GM23338 (cell line): ENCODE measurements at regions not wholly inside any gene's neighbourhood (a gene's known extent, or its start where the extent isn't known, plus 50 kb on each side); places are given as distances from the start of the nearest gene placed in this dataset.

Experiments used
- ATAC-seq: fragments of 200-7000 bp; cut with Tn5 transposase; 3 replicates; pipeline ENCODE4 v1.9.1; 2020
- DNase-seq: peaks from one replicate; pipeline ENCODE4 v3.0.0-alpha.2; 2015; ENCODE audit warnings: low spot score
- H2AFZ ChIP-seq: fragments of 200-600 bp; sonication (generic); 2 replicates; pipeline ENCODE4 v1.8.0; 2016; ENCODE audit warnings: antibody characterized with exemption, mild to moderate bottlenecking, moderate library complexity
- H3F3A ChIP-seq: fragments of 200-600 bp; sonication (generic); replicated peaks from 2 replicates; pipeline ENCODE4 v1.8.0; 2017; ENCODE audit warnings: antibody characterized with exemption, mixed run types, low read depth
- H3K27ac ChIP-seq: fragments of 200-600 bp; sonication (generic); 2 replicates; pipeline ENCODE4 v1.6.1; 2016; ENCODE audit warnings: low read depth
- H3K27me3 ChIP-seq: fragments of 200-600 bp; sonication (generic); 2 replicates; pipeline ENCODE4 v1.8.0; 2016; ENCODE audit warnings: mild to moderate bottlenecking, mixed run types, moderate library complexity; ENCODE audit not compliant: insufficient read depth
- H3K36me3 ChIP-seq: fragments of 200-600 bp; sonication (generic); 2 replicates; pipeline ENCODE4 v1.8.0; 2016; ENCODE audit warnings: mild to moderate bottlenecking; ENCODE audit not compliant: insufficient read depth
- H3K4me1 ChIP-seq: fragments of 200-600 bp; sonication (generic); 2 replicates; pipeline ENCODE4 v1.8.0; 2016; ENCODE audit warnings: mild to moderate bottlenecking, moderate library complexity; ENCODE audit not compliant: insufficient read depth
- H3K4me2 ChIP-seq: fragments of 200-600 bp; sonication (generic); 2 replicates; pipeline ENCODE4 v1.7.1; 2017; ENCODE audit warnings: mixed run types
- H3K4me3 ChIP-seq: fragments of 200-600 bp; sonication (generic); 2 replicates; pipeline ENCODE4 v1.6.1; 2016; ENCODE audit warnings: mixed run types
- H3K79me2 ChIP-seq: fragments of 200-600 bp; sonication (generic); replicated peaks from 2 replicates; pipeline ENCODE4 v1.8.0; 2017; ENCODE audit warnings: mild to moderate bottlenecking; ENCODE audit not compliant: insufficient read depth
- H3K9me2 ChIP-seq: fragments of 200-600 bp; sonication (generic); 2 replicates; pipeline ENCODE4 v1.8.0; 2017; ENCODE audit not compliant: insufficient read depth
- H4K20me1 ChIP-seq: fragments of 200-600 bp; sonication (generic); replicated peaks from 2 replicates; pipeline ENCODE4 v1.8.0; 2017; ENCODE audit warnings: mild to moderate bottlenecking; ENCODE audit not compliant: insufficient read depth
- H3K27ac Mint-ChIP-seq: 2 replicates; pipeline ENCODE4 v1.8.0; 2020; ENCODE audit warnings: inconsistent platforms, mild to moderate bottlenecking, moderate library complexity, mixed read lengths
- H3K27me3 Mint-ChIP-seq: 3 replicates; pipeline ENCODE4 v1.8.0; 2022; ENCODE audit warnings: low read depth, mild to moderate bottlenecking, moderate library complexity, mixed read lengths, inconsistent platforms; ENCODE audit not compliant: insufficient read depth, poor library complexity
- H3K36me3 Mint-ChIP-seq: 3 replicates; pipeline ENCODE4 v1.8.0; 2021; ENCODE audit warnings: low read depth, mild to moderate bottlenecking, inconsistent platforms, moderate library complexity, mixed read lengths
- H3K4me1 Mint-ChIP-seq: 3 replicates; pipeline ENCODE4 v1.8.0; 2020; ENCODE audit warnings: mild to moderate bottlenecking, inconsistent platforms, mixed read lengths
- H3K4me3 Mint-ChIP-seq: 3 replicates; pipeline ENCODE4 v1.8.0; 2021; ENCODE audit warnings: moderate library complexity, mild to moderate bottlenecking, inconsistent platforms, mixed read lengths
- H3K9me3 Mint-ChIP-seq: 3 replicates; pipeline ENCODE4 v1.8.0; 2020; ENCODE audit warnings: moderate library complexity, mild to moderate bottlenecking, inconsistent platforms, mixed read lengths
- CTCF ChIP-seq, 2 experiments: fragments of 200-600 bp in 1 of 2; sonication (generic) in 1 of 2; conservative IDR thresholded peaks; 2 replicates each; pipeline versions ENCODE4 v1.5.1 to v1.6.1; 2016 to 2017; ENCODE audit warnings: antibody characterized with exemption in 2 of 2, low read depth in 2 of 2, mild to moderate bottlenecking in 2 of 2, moderate library complexity in 1 of 2
- EZH2phosphoT487 ChIP-seq: fragments of 200-600 bp; sonication (generic); IDR thresholded peaks from one replicate; pipeline ENCODE4 v1.8.1; 2018; ENCODE audit warnings: antibody characterized with exemption; ENCODE audit not compliant: unreplicated experiment
- JUNB ChIP-seq: IDR thresholded peaks from one replicate; pipeline ENCODE4 v1.6.1; 2016; ENCODE audit warnings: antibody characterized with exemption; ENCODE audit not compliant: unreplicated experiment
- NANOG ChIP-seq: IDR thresholded peaks from 2 replicates; pipeline ENCODE4 v1.6.1; 2016; ENCODE audit warnings: antibody characterized with exemption, borderline replicate concordance
- POLR2AphosphoS5 ChIP-seq: IDR thresholded peaks from 2 replicates; pipeline ENCODE4 v1.6.1; 2016; ENCODE audit warnings: antibody characterized with exemption, low read depth
- REST ChIP-seq: IDR thresholded peaks from one replicate; pipeline ENCODE4 v1.6.1; 2018; ENCODE audit warnings: antibody characterized with exemption; ENCODE audit not compliant: unreplicated experiment
- STAT1 ChIP-seq: IDR thresholded peaks from one replicate; pipeline ENCODE4 v1.6.1; 2016; ENCODE audit warnings: antibody characterized with exemption; ENCODE audit not compliant: unreplicated experiment
- ZNF114 ChIP-seq: fragments of 250-450 bp; sonication (Bioruptor Pico); IDR thresholded peaks from 2 replicates; pipeline ENCODE4 v1.5.0; 2020; ENCODE audit warnings: mild to moderate bottlenecking, moderate library complexity
- ZNF331 ChIP-seq: fragments of 250-450 bp; sonication (Bioruptor Pico); IDR thresholded peaks from 2 replicates; pipeline ENCODE4 v1.5.0; 2020; ENCODE audit warnings: low read depth, mild to moderate bottlenecking, moderate library complexity
- TF ChIP-seq, protein P1 (sequence below): fragments of 250-450 bp; sonication (Bioruptor Pico); IDR thresholded peaks from 2 replicates; pipeline ENCODE4 v1.5.0; 2020; ENCODE audit warnings: mild to moderate bottlenecking, moderate library complexity
- TF ChIP-seq, protein P2 (sequence below): IDR thresholded peaks from 2 replicates; pipeline ENCODE4 v1.6.1; 2016; ENCODE audit warnings: antibody characterized with exemption

GRCh38 chr6:104596091-104596490 is 263.6 kb downstream of the HACE1 start (continued):
- no peak for TF ChIP-seq REST

- TF ChIP-seq CTCF (conservative IDR thresholded peaks at IDR 0.05; ENCODE audit: low read depth in 2 of 2) (no peak), EZH2phosphoT487 (no peak), NANOG (no peak), ZNF114 (no peak), POLR2AphosphoS5 (no peak), STAT1 (no peak), JUNB (no peak), ZNF331 (CRISPR knock-in tag) (no peak)
- TF ChIP-seq, protein P1, sequence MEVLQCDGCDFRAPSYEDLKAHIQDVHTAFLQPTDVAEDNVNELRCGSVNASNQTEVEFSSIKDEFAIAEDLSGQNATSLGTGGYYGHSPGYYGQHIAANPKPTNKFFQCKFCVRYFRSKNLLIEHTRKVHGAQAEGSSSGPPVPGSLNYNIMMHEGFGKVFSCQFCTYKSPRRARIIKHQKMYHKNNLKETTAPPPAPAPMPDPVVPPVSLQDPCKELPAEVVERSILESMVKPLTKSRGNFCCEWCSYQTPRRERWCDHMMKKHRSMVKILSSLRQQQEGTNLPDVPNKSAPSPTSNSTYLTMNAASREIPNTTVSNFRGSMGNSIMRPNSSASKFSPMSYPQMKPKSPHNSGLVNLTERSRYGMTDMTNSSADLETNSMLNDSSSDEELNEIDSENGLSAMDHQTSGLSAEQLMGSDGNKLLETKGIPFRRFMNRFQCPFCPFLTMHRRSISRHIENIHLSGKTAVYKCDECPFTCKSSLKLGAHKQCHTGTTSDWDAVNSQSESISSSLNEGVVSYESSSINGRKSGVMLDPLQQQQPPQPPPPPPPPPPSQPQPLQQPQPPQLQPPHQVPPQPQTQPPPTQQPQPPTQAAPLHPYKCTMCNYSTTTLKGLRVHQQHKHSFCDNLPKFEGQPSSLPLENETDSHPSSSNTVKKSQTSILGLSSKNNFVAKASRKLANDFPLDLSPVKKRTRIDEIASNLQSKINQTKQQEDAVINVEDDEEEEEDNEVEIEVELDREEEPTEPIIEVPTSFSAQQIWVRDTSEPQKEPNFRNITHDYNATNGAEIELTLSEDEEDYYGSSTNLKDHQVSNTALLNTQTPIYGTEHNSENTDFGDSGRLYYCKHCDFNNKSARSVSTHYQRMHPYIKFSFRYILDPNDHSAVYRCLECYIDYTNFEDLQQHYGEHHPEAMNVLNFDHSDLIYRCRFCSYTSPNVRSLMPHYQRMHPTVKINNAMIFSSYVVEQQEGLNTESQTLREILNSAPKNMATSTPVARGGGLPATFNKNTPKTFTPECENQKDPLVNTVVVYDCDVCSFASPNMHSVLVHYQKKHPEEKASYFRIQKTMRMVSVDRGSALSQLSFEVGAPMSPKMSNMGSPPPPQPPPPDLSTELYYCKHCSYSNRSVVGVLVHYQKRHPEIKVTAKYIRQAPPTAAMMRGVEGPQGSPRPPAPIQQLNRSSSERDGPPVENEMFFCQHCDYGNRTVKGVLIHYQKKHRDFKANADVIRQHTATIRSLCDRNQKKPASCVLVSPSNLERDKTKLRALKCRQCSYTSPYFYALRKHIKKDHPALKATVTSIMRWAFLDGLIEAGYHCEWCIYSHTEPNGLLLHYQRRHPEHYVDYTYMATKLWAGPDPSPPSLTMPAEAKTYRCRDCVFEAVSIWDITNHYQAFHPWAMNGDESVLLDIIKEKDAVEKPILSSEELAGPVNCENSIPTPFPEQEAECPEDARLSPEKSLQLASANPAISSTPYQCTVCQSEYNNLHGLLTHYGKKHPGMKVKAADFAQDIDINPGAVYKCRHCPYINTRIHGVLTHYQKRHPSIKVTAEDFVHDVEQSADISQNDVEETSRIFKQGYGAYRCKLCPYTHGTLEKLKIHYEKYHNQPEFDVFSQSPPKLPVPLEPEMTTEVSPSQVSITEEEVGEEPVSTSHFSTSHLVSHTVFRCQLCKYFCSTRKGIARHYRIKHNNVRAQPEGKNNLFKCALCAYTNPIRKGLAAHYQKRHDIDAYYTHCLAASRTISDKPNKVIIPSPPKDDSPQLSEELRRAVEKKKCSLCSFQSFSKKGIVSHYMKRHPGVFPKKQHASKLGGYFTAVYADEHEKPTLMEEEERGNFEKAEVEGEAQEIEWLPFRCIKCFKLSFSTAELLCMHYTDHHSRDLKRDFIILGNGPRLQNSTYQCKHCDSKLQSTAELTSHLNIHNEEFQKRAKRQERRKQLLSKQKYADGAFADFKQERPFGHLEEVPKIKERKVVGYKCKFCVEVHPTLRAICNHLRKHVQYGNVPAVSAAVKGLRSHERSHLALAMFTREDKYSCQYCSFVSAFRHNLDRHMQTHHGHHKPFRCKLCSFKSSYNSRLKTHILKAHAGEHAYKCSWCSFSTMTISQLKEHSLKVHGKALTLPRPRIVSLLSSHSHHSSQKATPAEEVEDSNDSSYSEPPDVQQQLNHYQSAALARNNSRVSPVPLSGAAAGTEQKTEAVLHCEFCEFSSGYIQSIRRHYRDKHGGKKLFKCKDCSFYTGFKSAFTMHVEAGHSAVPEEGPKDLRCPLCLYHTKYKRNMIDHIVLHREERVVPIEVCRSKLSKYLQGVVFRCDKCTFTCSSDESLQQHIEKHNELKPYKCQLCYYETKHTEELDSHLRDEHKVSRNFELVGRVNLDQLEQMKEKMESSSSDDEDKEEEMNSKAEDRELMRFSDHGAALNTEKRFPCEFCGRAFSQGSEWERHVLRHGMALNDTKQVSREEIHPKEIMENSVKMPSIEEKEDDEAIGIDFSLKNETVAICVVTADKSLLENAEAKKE (CRISPR knock-in tag): no peak
- TF ChIP-seq, protein P2, sequence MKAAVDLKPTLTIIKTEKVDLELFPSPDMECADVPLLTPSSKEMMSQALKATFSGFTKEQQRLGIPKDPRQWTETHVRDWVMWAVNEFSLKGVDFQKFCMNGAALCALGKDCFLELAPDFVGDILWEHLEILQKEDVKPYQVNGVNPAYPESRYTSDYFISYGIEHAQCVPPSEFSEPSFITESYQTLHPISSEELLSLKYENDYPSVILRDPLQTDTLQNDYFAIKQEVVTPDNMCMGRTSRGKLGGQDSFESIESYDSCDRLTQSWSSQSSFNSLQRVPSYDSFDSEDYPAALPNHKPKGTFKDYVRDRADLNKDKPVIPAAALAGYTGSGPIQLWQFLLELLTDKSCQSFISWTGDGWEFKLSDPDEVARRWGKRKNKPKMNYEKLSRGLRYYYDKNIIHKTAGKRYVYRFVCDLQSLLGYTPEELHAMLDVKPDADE: no peak
- DNase-seq (no peak), ATAC-seq (no peak)
- Histone ChIP-seq H3K9me2 (peaks cover 5% of the 10 kb centered on the region; the same call in 1 of the 2 replicates), H3K4me1 (0 out of 2 replicates have a peak, but pooled peaks cover 6% of the 10 kb centered on the region), H3K4me3 (no peak overlapping the region), H3K27me3 (no peaks in the 10 kb centered on the region), H3F3A (no peaks in the 10 kb centered on the region), H3K27ac (no peak overlapping the region), H2AFZ (no peak overlapping the region), H3K4me2 (no peak overlapping the region), H3K79me2 (no peaks in the 10 kb centered on the region), H3K36me3 (no peaks in the 10 kb centered on the region), H4K20me1 (no peaks in the 10 kb centered on the region)
- H3K27me3 Mint-ChIP-seq: peaks cover 5% of the 10 kb centered on the region
- no peaks in the 10 kb centered on the region for H3K36me3 Mint-ChIP-seq
- H3K4me1 Mint-ChIP-seq: peaks cover 14% of the 10 kb centered on the region; the same call in 2 of the 3 replicates
- H3K4me3 Mint-ChIP-seq: no peak overlapping the region
- no peak overlapping the region for H3K27ac Mint-ChIP-seq
- no peaks in the 10 kb centered on the region for H3K9me3 Mint-ChIP-seq
Measured at GRCh38 chr6:104595311-104595820, 264.4 kb downstream of the HACE1 start.
